ENCODE measurements at regions not wholly inside any gene's neighbourhood (a gene's known extent, or its start where the extent isn't known, plus 50 kb on each side); places are given as distances from the start of the nearest gene placed in this dataset.
A peak's percentile ranks its signal among the peaks of the same experiment; 100 is the strongest.

- Histone ChIP-seq H3K4me2 (ENCODE audit: extremely low read depth, insufficient read depth, low read length) (no peak overlapping the region), H4K20me1 (ENCODE audit: control insufficient read depth, extremely low read depth, insufficient read depth, low read length) (no peaks in the 10 kb centered on the region), H3K4me1 (ENCODE audit: control insufficient read depth, extremely low read depth, insufficient read depth, low read length) (no peaks in the 10 kb centered on the region)
Observed at GRCh38 chr17:34199454-34199853, 55.6 kb upstream of the CCL2 start.

GRCh38 chr17:34199932-34200534, 55.1 kb upstream of the CCL2 start:
- Histone ChIP-seq H3K4me1 (ENCODE audit: control insufficient read depth, extremely low read depth, insufficient read depth, low read length) (no peaks in the 10 kb centered on the region), H3K27me3 (ENCODE audit: control insufficient read depth, insufficient read depth, low read length) (no peaks in the 10 kb centered on the region), H3K36me3 (ENCODE audit: control insufficient read depth, insufficient read depth, low read length) (no peaks in the 10 kb centered on the region), H3K9me3 (ENCODE audit: control insufficient read depth, insufficient read depth, low read depth, low read length) (no peaks in the 10 kb centered on the region), H4K20me1 (ENCODE audit: control insufficient read depth, extremely low read depth, insufficient read depth, low read length) (no peaks in the 10 kb centered on the region), H3K79me2 (ENCODE audit: control insufficient read depth, insufficient read depth, low read length) (no peaks in the 10 kb centered on the region), H2AFZ (ENCODE audit: low read length) (no peak overlapping the region), H3K4me3 (replicated peaks in 1 of 4; ENCODE audit: control extremely low read depth in 1 of 4, insufficient read depth in 1 of 4, low read depth in 3 of 4, low read length in 4 of 4) (no peak overlapping the region), H3K4me2 (ENCODE audit: extremely low read depth, insufficient read depth, low read length) (no peak overlapping the region), H3K27ac (ENCODE audit: insufficient read depth, low read length) (no peak overlapping the region), H3K9ac (ENCODE audit: insufficient read depth, low read length) (no peak overlapping the region)
- peak; percentile 74 to 87 for DNase-seq (ENCODE audit: low read depth in 2 of 2)
- TF ChIP-seq CTCF (conservative IDR thresholded peaks at IDR 0.05 in 1 of 2, IDR thresholded peaks at IDR 0.05 in 1 of 2; ENCODE audit: low read depth in 1 of 2, low read length in 2 of 2) (peak; percentile 100), EZH2 (IDR thresholded peaks at IDR 0.05; ENCODE audit: low read length, missing control alignments) (no peak)

More at GRCh38 chr17:34199454-34199853, 55.6 kb upstream of the CCL2 start:
- DNase-seq (ENCODE audit: low read depth in 2 of 2), result no peak
- Histone ChIP-seq H2AFZ (ENCODE audit: low read length) (no peak overlapping the region), H3K27ac (ENCODE audit: insufficient read depth, low read length) (no peak overlapping the region), H3K9me3 (ENCODE audit: control insufficient read depth, insufficient read depth, low read depth, low read length) (no peaks in the 10 kb centered on the region), H3K4me3 (replicated peaks in 1 of 4; ENCODE audit: control extremely low read depth in 1 of 4, insufficient read depth in 1 of 4, low read depth in 3 of 4, low read length in 4 of 4) (no peak overlapping the region), H3K36me3 (ENCODE audit: control insufficient read depth, insufficient read depth, low read length) (no peaks in the 10 kb centered on the region), H3K79me2 (ENCODE audit: control insufficient read depth, insufficient read depth, low read length) (no peaks in the 10 kb centered on the region), H3K27me3 (ENCODE audit: control insufficient read depth, insufficient read depth, low read length) (no peaks in the 10 kb centered on the region), H3K9ac (ENCODE audit: insufficient read depth, low read length) (no peak overlapping the region)
- no peak for TF ChIP-seq EZH2 (IDR thresholded peaks at IDR 0.05; ENCODE audit: low read length, missing control alignments)
- TF ChIP-seq CTCF (conservative IDR thresholded peaks at IDR 0.05 in 1 of 2, IDR thresholded peaks at IDR 0.05 in 1 of 2; ENCODE audit: low read depth in 1 of 2, low read length in 2 of 2), result no peak

- Histone ChIP-seq H3K4me2 (ENCODE audit: extremely low read depth, insufficient read depth, low read length) (no peak overlapping the region), H3K36me3 (ENCODE audit: control insufficient read depth, insufficient read depth, low read length) (no peaks in the 10 kb centered on the region), H3K4me1 (ENCODE audit: control insufficient read depth, extremely low read depth, insufficient read depth, low read length) (no peaks in the 10 kb centered on the region), H2AFZ (ENCODE audit: low read length) (no peak overlapping the region), H3K27me3 (ENCODE audit: control insufficient read depth, insufficient read depth, low read length) (no peaks in the 10 kb centered on the region), H3K9me3 (ENCODE audit: control insufficient read depth, insufficient read depth, low read depth, low read length) (no peaks in the 10 kb centered on the region), H3K4me3 (replicated peaks in 1 of 4; ENCODE audit: control extremely low read depth in 1 of 4, insufficient read depth in 1 of 4, low read depth in 3 of 4, low read length in 4 of 4) (no peak overlapping the region), H3K79me2 (ENCODE audit: control insufficient read depth, insufficient read depth, low read length) (no peaks in the 10 kb centered on the region), H4K20me1 (ENCODE audit: control insufficient read depth, extremely low read depth, insufficient read depth, low read length) (no peaks in the 10 kb centered on the region), H3K9ac (ENCODE audit: insufficient read depth, low read length) (no peak overlapping the region), H3K27ac (ENCODE audit: insufficient read depth, low read length) (no peak overlapping the region)
- TF ChIP-seq EZH2 (IDR thresholded peaks at IDR 0.05; ENCODE audit: low read length, missing control alignments) (no peak), CTCF (conservative IDR thresholded peaks at IDR 0.05 in 1 of 2, IDR thresholded peaks at IDR 0.05 in 1 of 2; ENCODE audit: low read depth in 1 of 2, low read length in 2 of 2) (no peak)
- DNase-seq (ENCODE audit: low read depth in 2 of 2), result no peak
Observed at GRCh38 chr17:34201225-34201624, 53.9 kb upstream of the CCL2 start.

Measured in fibroblast of lung (primary cell).